ENCODE measurements at regions not wholly inside any gene's neighbourhood (a gene's known extent, or its start where the extent isn't known, plus 50 kb on each side); places are given as distances from the start of the nearest gene placed in this dataset.
"Not testable (repeated sequence)": the region's sequence is repeated elsewhere in the genome, so short reads cannot be mapped to it uniquely, and the experiment has no call there.

- Histone ChIP-seq H3K9me3 (no peaks in the 10 kb centered on the region), H3K4me3 (replicated peaks in 1 of 3) (no peak overlapping the region), H3K27me3 (no peaks in the 10 kb centered on the region), H3K4me1 (no peaks in the 10 kb centered on the region), H3K27ac (no peak overlapping the region), H3K36me3 (no peaks in the 10 kb centered on the region)
- 73 to 85% methylated on average over 3 of the region's 3 CpGs for WGBS, 2 donors
- DNase-seq = no peak
- intact Hi-C loops (cut with DNase I) = no loop called here
- TF ChIP-seq POLR2A (IDR thresholded peaks at IDR 0.05) (no peak), CTCF (IDR thresholded peaks at IDR 0.05) (no peak)
Observed at GRCh38 chr1:95668165-95668564, 434.2 kb downstream of the RWDD3 start.

GRCh38 chr1:95669638-95670037, 435.6 kb downstream of the RWDD3 start:
- 94 to 97% methylated on average over 3 to 6 of the region's 29 CpGs for WGBS, 2 donors
- H3K27ac ChIP-seq; H3K27me3 ChIP-seq; H3K4me3 ChIP-seq (replicated peaks in 1 of 3); intact Hi-C loops (cut with DNase I); H3K4me1 ChIP-seq; H3K9me3 ChIP-seq; DNase-seq; H3K36me3 ChIP-seq: not testable (repeated sequence)

- Histone ChIP-seq H3K27ac (no peak overlapping the region), H3K4me3 (replicated peaks in 1 of 3) (no peak overlapping the region), H3K4me1 (no peaks in the 10 kb centered on the region), H3K36me3 (no peaks in the 10 kb centered on the region), H3K27me3 (no peaks in the 10 kb centered on the region), H3K9me3 (no peaks in the 10 kb centered on the region)
- TF ChIP-seq POLR2A (IDR thresholded peaks at IDR 0.05) (no peak), CTCF (IDR thresholded peaks at IDR 0.05) (no peak)
- intact Hi-C loops (cut with DNase I) = no loop called here
- DNase-seq = no peak
- 65 to 73% methylated on average over 1 of the region's 1 CpG for WGBS, 2 donors
Observed at GRCh38 chr1:95671098-95671497, 437.1 kb downstream of the RWDD3 start.

GRCh38 chr1:95679262-95679661, 445.3 kb downstream of the RWDD3 start:
- Histone ChIP-seq H3K9me3 (no peaks in the 10 kb centered on the region), H3K27me3 (no peaks in the 10 kb centered on the region), H3K36me3 (no peaks in the 10 kb centered on the region), H3K4me3 (replicated peaks in 1 of 3) (no peak overlapping the region), H3K27ac (no peak overlapping the region), H3K4me1 (no peaks in the 10 kb centered on the region)
- TF ChIP-seq POLR2A (IDR thresholded peaks at IDR 0.05) (no peak), CTCF (IDR thresholded peaks at IDR 0.05) (no peak)
- no peak for DNase-seq
- intact Hi-C loops (cut with DNase I) = no loop called here
- WGBS, 2 donors = 76 to 80% methylated on average over 5 of the region's 5 CpGs

GRCh38 chr1:95685081-95685480, 451.1 kb downstream of the RWDD3 start:
- Histone ChIP-seq H3K4me1 (no peaks in the 10 kb centered on the region), H3K9me3 (no peaks in the 10 kb centered on the region), H3K27ac (no peak overlapping the region), H3K27me3 (no peaks in the 10 kb centered on the region), H3K36me3 (no peaks in the 10 kb centered on the region), H3K4me3 (replicated peaks in 1 of 3) (no peak overlapping the region)
- WGBS, 2 donors = 43 to 52% methylated on average over 2 of the region's 2 CpGs
- intact Hi-C loops (cut with DNase I) = no loop called here
- TF ChIP-seq POLR2A (IDR thresholded peaks at IDR 0.05) (no peak), CTCF (IDR thresholded peaks at IDR 0.05) (no peak)
- no peak for DNase-seq

GRCh38 chr1:95686217-95686616, 452.2 kb downstream of the RWDD3 start:
- DNase-seq = no peak
- TF ChIP-seq POLR2A (IDR thresholded peaks at IDR 0.05) (no peak), CTCF (IDR thresholded peaks at IDR 0.05) (no peak)
- Histone ChIP-seq H3K27ac (no peak overlapping the region), H3K36me3 (no peaks in the 10 kb centered on the region), H3K9me3 (no peaks in the 10 kb centered on the region), H3K4me1 (no peaks in the 10 kb centered on the region), H3K27me3 (no peaks in the 10 kb centered on the region), H3K4me3 (replicated peaks in 1 of 3) (no peak overlapping the region)
- intact Hi-C loops (cut with DNase I) = no loop called here

All from thyroid gland (tissue), 4 donors.